ENCODE measurements at regions not wholly inside any gene's neighbourhood (a gene's known extent, or its start where the extent isn't known, plus 50 kb on each side); places are given as distances from the start of the nearest gene placed in this dataset.
"Not testable (repeated sequence)": the region's sequence is repeated elsewhere in the genome, so short reads cannot be mapped to it uniquely, and the experiment has no call there.

GRCh38 chr3:191982481-191982880 is 521.5 kb downstream of the PYDC2 start:
- CTCF ChIA-PET: no interaction called here
- Mint-ChIP-seq H3K4me3 (no peak overlapping the region), H3K27me3 (no peaks in the 10 kb centered on the region), H3K36me3 (ENCODE audit: low read depth) (no peaks in the 10 kb centered on the region), H3K9me3 (peaks cover 10% of the 10 kb centered on the region), H3K27ac (no peak overlapping the region), H3K4me1 (no peaks in the 10 kb centered on the region)
- intact Hi-C loops (cut with micrococcal nuclease): no loop called here
- DNase-seq (no peak), ATAC-seq (ENCODE audit: low read depth) (no peak)
- no peak for TF ChIP-seq CTCF (IDR thresholded peaks at IDR 0.05)
- POLR2A ChIA-PET: no interaction called here

GRCh38 chr3:191985691-191986090 is 524.7 kb downstream of the PYDC2 start:
- no peak for ATAC-seq (ENCODE audit: low read depth)
- CTCF ChIA-PET: no interaction called here
- H3K27me3 Mint-ChIP-seq: peaks cover 2% of the 10 kb centered on the region

GRCh38 chr3:191987831-191988350 is 526.9 kb downstream of the PYDC2 start:
- Mint-ChIP-seq H3K4me3 (no peak overlapping the region), H3K36me3 (ENCODE audit: low read depth) (no peaks in the 10 kb centered on the region), H3K27ac (no peak overlapping the region), H3K4me1 (peaks cover 3% of the 10 kb centered on the region), H3K9me3 (peaks cover 13% of the 10 kb centered on the region), H3K27me3 (peaks cover 2% of the 10 kb centered on the region)
- DNase-seq: no peak
- no peak for ATAC-seq (ENCODE audit: low read depth)
- TF ChIP-seq CTCF (IDR thresholded peaks at IDR 0.05): no peak
- ChIA-PET CTCF (no interaction called here), POLR2A (no interaction called here)
- intact Hi-C loops (cut with micrococcal nuclease): no loop called here

More at GRCh38 chr3:191985691-191986090, 524.7 kb downstream of the PYDC2 start:
- TF ChIP-seq CTCF (IDR thresholded peaks at IDR 0.05): no peak
- no peak for DNase-seq
- POLR2A ChIA-PET: no interaction called here
- intact Hi-C loops (cut with micrococcal nuclease): no loop called here
- H3K27ac Mint-ChIP-seq: no peak overlapping the region
- H3K36me3 Mint-ChIP-seq (ENCODE audit: low read depth): no peaks in the 10 kb centered on the region
- H3K9me3 Mint-ChIP-seq: peaks cover 2% of the 10 kb centered on the region
- peaks cover 3% of the 10 kb centered on the region for H3K4me1 Mint-ChIP-seq
- no peak overlapping the region for H3K4me3 Mint-ChIP-seq

- H3K36me3 Mint-ChIP-seq (ENCODE audit: low read depth); intact Hi-C loops (cut with micrococcal nuclease); H3K27me3 Mint-ChIP-seq; POLR2A ChIA-PET; H3K27ac Mint-ChIP-seq; DNase-seq; H3K4me3 Mint-ChIP-seq; H3K4me1 Mint-ChIP-seq; CTCF ChIA-PET; ATAC-seq (ENCODE audit: low read depth): not testable (repeated sequence)
- H3K9me3 Mint-ChIP-seq: peaks cover 28% of the 10 kb centered on the region
These were observed 533.0 kb downstream of the PYDC2 start for GRCh38 chr3:191993952-191994351.

GRCh38 chr3:191997093-191997492 is 536.1 kb downstream of the PYDC2 start:
- intact Hi-C loops (cut with micrococcal nuclease): no loop called here
- no peak overlapping the region for H3K27ac Mint-ChIP-seq
- no peak for ATAC-seq (ENCODE audit: low read depth)
- no peaks in the 10 kb centered on the region for H3K27me3 Mint-ChIP-seq
- no peak for DNase-seq
- H3K4me3 Mint-ChIP-seq: no peak overlapping the region
- TF ChIP-seq CTCF (IDR thresholded peaks at IDR 0.05): no peak
- peaks cover 5% of the 10 kb centered on the region for H3K36me3 Mint-ChIP-seq (ENCODE audit: low read depth)
- POLR2A ChIA-PET: no interaction called here
- CTCF ChIA-PET: no interaction called here
- peaks cover 21% of the 10 kb centered on the region for H3K9me3 Mint-ChIP-seq
- H3K4me1 Mint-ChIP-seq: no peaks in the 10 kb centered on the region

- DNase-seq: no peak
- intact Hi-C loops (cut with micrococcal nuclease): no loop called here
- TF ChIP-seq CTCF (IDR thresholded peaks at IDR 0.05): no peak
- no peaks in the 10 kb centered on the region for H3K27me3 Mint-ChIP-seq
- POLR2A ChIA-PET: no interaction called here
- H3K4me3 Mint-ChIP-seq: no peak overlapping the region
- H3K36me3 Mint-ChIP-seq (ENCODE audit: low read depth): peaks cover 5% of the 10 kb centered on the region
- CTCF ChIA-PET: no interaction called here
- ATAC-seq (ENCODE audit: low read depth): no peak
- peaks cover 15% of the 10 kb centered on the region for H3K9me3 Mint-ChIP-seq
- no peak overlapping the region for H3K27ac Mint-ChIP-seq
- no peaks in the 10 kb centered on the region for H3K4me1 Mint-ChIP-seq
These were observed 536.8 kb downstream of the PYDC2 start for GRCh38 chr3:191997579-191998268.
